ENCODE measurements at regions not wholly inside any gene's neighbourhood (a gene's known extent, or its start where the extent isn't known, plus 50 kb on each side); places are given as distances from the start of the nearest gene placed in this dataset.

GRCh38 chr2:217617616-217618022 is 385.2 kb downstream of the TNS1 start:
- H3K79me2 ChIP-seq (ENCODE audit: insufficient read depth, low read length): no peaks in the 10 kb centered on the region
- H4K20me1 ChIP-seq (ENCODE audit: insufficient read depth, low read length): no peaks in the 10 kb centered on the region
- intact Hi-C loops (cut with micrococcal nuclease): no loop called here
- H3K4me3 ChIP-seq (replicated peaks in 1 of 3; ENCODE audit: low read depth in 2 of 3, low read length in 3 of 3): no peak overlapping the region
- no peaks in the 10 kb centered on the region for H3K36me3 ChIP-seq (replicated peaks in 1 of 2; ENCODE audit: control insufficient read depth in 1 of 2, insufficient read depth in 2 of 2, low read length in 2 of 2)
- no peak overlapping the region for H3K27ac Mint-ChIP-seq
- H3K4me1 Mint-ChIP-seq: peaks cover 3% of the 10 kb centered on the region
- no peaks in the 10 kb centered on the region for H3K9me3 ChIP-seq (replicated peaks in 1 of 2; ENCODE audit: control insufficient read depth in 1 of 2, insufficient read depth in 1 of 2, low read length in 2 of 2)
- H3K9ac ChIP-seq (ENCODE audit: insufficient read depth, low read length, poor library complexity, severe bottlenecking): no peak overlapping the region
- H3K27me3 ChIP-seq (ENCODE audit: control insufficient read depth in 2 of 2, insufficient read depth in 2 of 2, low read length in 2 of 2): no peaks in the 10 kb centered on the region
- TF ChIP-seq, protein P1, sequence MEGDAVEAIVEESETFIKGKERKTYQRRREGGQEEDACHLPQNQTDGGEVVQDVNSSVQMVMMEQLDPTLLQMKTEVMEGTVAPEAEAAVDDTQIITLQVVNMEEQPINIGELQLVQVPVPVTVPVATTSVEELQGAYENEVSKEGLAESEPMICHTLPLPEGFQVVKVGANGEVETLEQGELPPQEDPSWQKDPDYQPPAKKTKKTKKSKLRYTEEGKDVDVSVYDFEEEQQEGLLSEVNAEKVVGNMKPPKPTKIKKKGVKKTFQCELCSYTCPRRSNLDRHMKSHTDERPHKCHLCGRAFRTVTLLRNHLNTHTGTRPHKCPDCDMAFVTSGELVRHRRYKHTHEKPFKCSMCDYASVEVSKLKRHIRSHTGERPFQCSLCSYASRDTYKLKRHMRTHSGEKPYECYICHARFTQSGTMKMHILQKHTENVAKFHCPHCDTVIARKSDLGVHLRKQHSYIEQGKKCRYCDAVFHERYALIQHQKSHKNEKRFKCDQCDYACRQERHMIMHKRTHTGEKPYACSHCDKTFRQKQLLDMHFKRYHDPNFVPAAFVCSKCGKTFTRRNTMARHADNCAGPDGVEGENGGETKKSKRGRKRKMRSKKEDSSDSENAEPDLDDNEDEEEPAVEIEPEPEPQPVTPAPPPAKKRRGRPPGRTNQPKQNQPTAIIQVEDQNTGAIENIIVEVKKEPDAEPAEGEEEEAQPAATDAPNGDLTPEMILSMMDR (IDR thresholded peaks at IDR 0.05): no peak
- no peak overlapping the region for H3K4me3 Mint-ChIP-seq
- 88% methylated on average over 3 of the region's 8 CpGs for WGBS (ENCODE audit: insufficient coverage)
- no peaks in the 10 kb centered on the region for H3K36me3 Mint-ChIP-seq
- no peak overlapping the region for H2AFZ ChIP-seq (ENCODE audit: insufficient read depth, low read depth, low read length, poor library complexity, severe bottlenecking)
- H3K9me3 Mint-ChIP-seq: peaks cover 0 to 3% (median 0%) of the 10 kb centered on the region in 7 donors
- H3K4me2 ChIP-seq (replicated peaks; ENCODE audit: extremely low read depth, low read length, poor library complexity, severe bottlenecking): no peak overlapping the region
- H3K4me1 ChIP-seq (ENCODE audit: control insufficient read depth in 1 of 2, insufficient read depth in 2 of 2, low read length in 2 of 2): no peaks in the 10 kb centered on the region
- DNase-seq: no peak
- peaks cover 1 to 9% (median 7%) of the 10 kb centered on the region in 3 donors for H3K27me3 Mint-ChIP-seq (ENCODE audit: low read depth in 3 of 3)
- H3K27ac ChIP-seq (ENCODE audit: low read depth in 1 of 2, low read length in 2 of 2): no peak overlapping the region

DNA sequence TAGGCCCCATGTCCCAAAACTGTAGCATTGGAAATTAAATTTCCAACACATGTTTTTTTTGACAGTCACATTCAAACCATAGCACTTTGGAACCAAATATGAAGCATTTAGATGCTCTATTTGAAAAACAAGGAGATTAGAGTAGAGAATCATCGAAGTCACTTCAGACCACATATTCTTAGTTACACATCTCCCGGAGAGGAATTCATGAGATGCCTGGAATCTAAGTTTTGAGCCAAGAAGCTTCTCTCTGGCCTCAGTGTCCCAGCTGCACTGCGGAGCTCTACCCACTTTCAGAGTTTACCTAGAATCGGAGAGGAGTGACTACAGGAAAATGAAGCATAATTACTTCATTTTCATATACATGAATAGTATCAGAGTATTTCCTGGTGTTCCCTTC is 385.9 kb downstream of the TNS1 start:
- Histone ChIP-seq H3K27ac (ENCODE audit: low read depth in 1 of 2, low read length in 2 of 2) (no peak overlapping the region), H3K9ac (ENCODE audit: insufficient read depth, low read length, poor library complexity, severe bottlenecking) (no peak overlapping the region), H2AFZ (ENCODE audit: insufficient read depth, low read depth, low read length, poor library complexity, severe bottlenecking) (no peak overlapping the region), H3K79me2 (ENCODE audit: insufficient read depth, low read length) (no peaks in the 10 kb centered on the region), H3K36me3 (replicated peaks in 1 of 2; ENCODE audit: control insufficient read depth in 1 of 2, insufficient read depth in 2 of 2, low read length in 2 of 2) (no peaks in the 10 kb centered on the region), H3K4me2 (replicated peaks; ENCODE audit: extremely low read depth, low read length, poor library complexity, severe bottlenecking) (no peak overlapping the region), H3K27me3 (ENCODE audit: control insufficient read depth in 2 of 2, insufficient read depth in 2 of 2, low read length in 2 of 2) (no peaks in the 10 kb centered on the region), H3K4me1 (ENCODE audit: control insufficient read depth in 1 of 2, insufficient read depth in 2 of 2, low read length in 2 of 2) (no peaks in the 10 kb centered on the region), H4K20me1 (ENCODE audit: insufficient read depth, low read length) (no peaks in the 10 kb centered on the region), H3K9me3 (replicated peaks in 1 of 2; ENCODE audit: control insufficient read depth in 1 of 2, insufficient read depth in 1 of 2, low read length in 2 of 2) (no peaks in the 10 kb centered on the region), H3K4me3 (replicated peaks in 1 of 3; ENCODE audit: low read depth in 2 of 3, low read length in 3 of 3) (no peak overlapping the region)
- Mint-ChIP-seq H3K4me3 (no peak overlapping the region), H3K9me3 (peaks cover 0 to 2% (median 0%) of the 10 kb centered on the region in 7 donors), H3K27me3 (ENCODE audit: low read depth in 3 of 3) (peaks cover 1 to 7% (median 6%) of the 10 kb centered on the region in 3 donors), H3K27ac (no peak overlapping the region), H3K36me3 (no peaks in the 10 kb centered on the region), H3K4me1 (peaks cover 3% of the 10 kb centered on the region)
- no peak for DNase-seq
- no CpG with 5 or more reads among the region's 4 CpGs for WGBS (ENCODE audit: insufficient coverage)
- TF ChIP-seq, protein P1 (IDR thresholded peaks at IDR 0.05): no peak
- intact Hi-C loops (cut with micrococcal nuclease): no loop called here

Measured in CD14-positive monocyte (primary cell).